Fibroblast of peridontal ligament (primary cell): ENCODE measurements at regions not wholly inside any gene's neighbourhood (a gene's known extent, or its start where the extent isn't known, plus 50 kb on each side); places are given as distances from the start of the nearest gene placed in this dataset.

Experiments
- DNase-seq: peaks from one replicate; pipeline ENCODE4 v3.0.0-alpha.2; 2010; ENCODE audit errors: extremely low read depth

DNA sequence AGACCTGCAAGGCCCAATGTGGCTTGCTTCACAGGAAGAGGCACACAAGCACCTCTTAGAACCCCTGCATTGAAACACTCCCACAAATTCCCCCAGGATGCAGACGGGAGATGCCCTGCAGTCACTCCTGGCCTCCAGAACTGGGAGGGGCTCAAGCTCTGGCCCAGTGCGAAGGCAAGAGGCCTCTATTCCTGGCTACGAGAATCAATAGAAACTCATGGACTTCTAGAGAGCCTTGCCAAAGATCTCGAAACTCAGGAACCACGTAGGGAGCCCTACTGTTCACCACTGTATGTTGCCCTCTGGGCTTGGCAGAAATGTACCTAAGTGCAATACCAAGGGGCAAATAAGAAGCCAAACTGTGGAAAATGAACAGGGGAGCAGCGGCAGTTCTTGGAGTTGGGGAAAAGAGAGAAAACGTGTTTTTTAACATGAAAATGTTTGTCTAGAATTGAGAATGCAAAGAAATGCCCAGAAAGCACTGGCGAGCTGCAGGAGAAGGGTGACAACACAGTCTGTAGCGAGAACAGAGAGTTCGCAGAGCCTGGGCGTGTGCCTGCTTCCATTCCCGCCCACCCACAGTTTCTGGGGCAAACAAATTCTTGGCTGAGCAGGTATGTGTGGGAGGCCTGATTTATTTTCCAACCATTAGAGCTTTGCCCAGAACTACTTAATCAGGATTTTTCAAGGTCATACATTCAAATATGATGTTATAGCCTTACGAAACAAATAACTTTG is 260.5 kb upstream of the KLF14 start:
- DNase-seq, result no peak

- peak; percentile 71 for DNase-seq
Observed at GRCh38 chr7:130995252-130996081, 261.5 kb upstream of the KLF14 start.

DNA sequence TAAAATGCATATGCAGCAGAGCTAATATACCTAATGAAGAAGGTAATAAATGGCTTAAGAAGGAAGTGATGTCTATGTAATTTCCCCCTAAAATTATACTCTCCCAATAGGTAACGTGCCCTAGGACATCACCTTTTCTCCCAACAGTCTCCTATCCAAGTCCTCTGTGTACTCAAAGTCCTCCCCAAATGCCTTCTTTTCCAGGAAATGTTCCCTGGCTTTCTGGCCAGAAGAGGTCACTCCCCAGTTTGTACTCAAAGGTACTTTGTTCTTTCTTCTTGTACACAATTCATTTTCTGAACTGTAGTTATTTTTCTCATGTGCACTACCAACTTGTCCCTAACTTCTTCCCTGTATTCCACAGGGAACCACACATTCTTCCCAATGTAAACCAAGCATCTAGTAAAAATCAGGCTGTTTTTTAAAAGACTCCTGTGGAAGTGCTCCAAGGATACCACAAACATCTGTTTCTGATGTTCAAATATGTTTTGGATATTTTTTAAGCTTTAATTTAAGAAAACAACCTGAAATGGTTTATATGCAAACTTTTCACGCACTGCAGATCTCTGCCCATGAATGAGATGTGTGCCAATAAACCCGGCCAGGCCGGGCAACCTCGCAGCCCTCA is 262.3 kb upstream of the KLF14 start:
- peak; percentile 80 for DNase-seq

- peak; percentile 30 for DNase-seq
Observed at GRCh38 chr7:130996833-130997231, 262.8 kb upstream of the KLF14 start.

DNA sequence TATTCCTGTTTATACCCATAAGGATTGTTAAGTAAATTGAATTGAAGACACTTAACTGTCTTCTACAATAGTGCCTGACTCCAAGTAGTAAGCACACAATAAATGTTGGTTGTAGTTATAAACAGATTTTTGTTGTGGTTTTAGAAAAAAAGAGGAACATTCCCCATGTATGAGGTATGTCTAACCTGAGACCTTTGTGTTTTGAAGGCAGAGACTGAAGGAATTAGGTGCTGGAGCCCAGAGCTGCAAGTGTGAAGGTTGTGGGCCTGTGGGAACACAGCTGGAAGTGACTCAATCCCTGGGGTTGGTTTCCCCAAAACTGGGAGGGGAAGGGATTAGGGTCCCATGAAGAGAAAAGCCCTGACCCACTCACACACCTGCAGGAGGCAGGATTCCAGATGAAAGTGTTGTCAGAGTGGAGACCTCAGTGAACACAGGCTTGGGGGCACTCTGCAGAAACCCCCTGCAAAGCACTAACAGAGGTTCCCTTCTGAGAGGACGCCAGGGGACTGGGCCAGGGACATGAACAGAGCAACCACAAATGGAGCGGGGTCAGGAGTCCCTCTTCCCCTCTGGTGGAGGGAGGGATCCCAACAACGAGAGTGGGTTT is 265.1 kb upstream of the KLF14 start:
- peak; percentile 17 for DNase-seq

DNA sequence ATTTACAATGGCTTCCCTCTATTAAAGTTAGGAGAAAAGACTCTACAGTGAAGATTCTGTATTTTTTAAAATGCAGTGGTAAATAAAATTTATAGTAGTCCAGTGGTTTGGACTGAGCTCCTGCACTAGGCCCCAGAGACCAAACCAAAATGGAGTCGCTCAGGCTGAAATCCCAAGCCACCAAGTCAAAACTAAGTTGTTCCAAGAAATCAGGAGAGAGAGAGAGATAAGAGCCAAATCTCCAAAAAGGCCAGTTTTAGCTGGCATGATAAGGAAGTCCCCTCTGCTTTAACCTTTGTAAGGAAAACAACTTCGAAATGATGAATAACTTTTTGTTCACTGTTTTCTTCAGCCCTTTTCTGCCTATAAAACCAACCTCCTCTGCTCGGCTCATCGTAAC is 265.9 kb upstream of the KLF14 start:
- DNase-seq, result no peak

DNA sequence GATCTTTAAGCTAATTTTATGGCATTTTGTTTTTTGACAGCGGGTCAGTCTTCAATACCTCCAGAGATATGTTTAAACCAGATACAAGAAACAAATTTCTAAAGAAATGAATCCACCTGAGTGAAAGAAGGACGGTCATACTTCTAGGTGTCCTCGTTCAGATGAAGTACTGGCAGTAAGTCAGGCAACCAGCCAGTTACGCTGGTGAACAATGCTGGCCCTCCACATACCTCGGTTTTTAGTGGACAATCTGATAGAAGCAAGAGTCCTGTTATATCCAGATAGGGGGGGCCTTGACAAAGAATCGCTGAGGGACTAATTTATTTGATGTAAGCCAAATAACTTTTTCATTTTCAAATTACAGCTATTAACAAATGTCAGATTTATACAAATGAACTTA is 266.4 kb upstream of the KLF14 start:
- no peak for DNase-seq

GRCh38 chr7:131000873-131001272 is 266.9 kb upstream of the KLF14 start:
- DNase-seq, result no peak

DNA sequence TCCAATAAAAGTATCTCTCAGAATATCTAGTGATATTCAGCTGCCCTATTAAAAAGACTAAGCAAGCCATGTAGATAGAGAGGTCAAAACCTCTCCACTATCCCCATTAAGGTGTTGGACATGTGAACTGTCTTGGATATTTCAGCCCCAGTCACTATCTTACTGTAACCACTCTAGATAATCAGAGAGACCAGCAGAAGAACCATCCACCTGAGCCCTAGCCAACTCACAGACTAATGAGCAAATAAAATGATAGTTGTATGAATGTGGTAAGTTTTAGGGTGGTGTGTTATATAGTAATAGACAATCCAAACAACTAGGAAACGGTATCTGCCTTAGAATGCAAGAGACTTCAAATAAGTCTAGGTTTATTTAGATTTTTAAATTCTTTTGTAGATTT is 268.6 kb upstream of the KLF14 start:
- DNase-seq, result no peak

DNA sequence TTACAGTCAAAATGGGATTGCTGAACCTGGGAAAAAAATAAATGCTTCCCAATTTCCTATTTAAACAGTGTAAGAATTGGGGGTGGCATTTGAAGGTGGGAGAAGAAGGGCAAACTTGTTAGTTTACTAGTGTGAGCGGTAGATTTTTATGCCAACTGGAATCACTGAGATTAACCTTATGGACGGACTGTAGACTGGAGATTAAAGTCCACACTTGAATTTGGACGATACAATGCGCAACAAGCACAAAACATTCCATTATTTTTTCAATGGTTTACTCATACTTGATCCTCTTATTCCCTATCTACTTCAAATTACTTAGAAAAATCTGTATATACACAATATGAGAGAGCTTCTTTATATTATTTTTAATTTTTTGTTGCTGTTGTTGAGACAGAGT is 269.6 kb upstream of the KLF14 start:
- DNase-seq, result no peak

- DNase-seq, result no peak
Observed at GRCh38 chr7:131004371-131004770, 270.4 kb upstream of the KLF14 start.

- peak; percentile 83 for DNase-seq
Observed at GRCh38 chr7:131007439-131008330, 273.7 kb upstream of the KLF14 start.

DNA sequence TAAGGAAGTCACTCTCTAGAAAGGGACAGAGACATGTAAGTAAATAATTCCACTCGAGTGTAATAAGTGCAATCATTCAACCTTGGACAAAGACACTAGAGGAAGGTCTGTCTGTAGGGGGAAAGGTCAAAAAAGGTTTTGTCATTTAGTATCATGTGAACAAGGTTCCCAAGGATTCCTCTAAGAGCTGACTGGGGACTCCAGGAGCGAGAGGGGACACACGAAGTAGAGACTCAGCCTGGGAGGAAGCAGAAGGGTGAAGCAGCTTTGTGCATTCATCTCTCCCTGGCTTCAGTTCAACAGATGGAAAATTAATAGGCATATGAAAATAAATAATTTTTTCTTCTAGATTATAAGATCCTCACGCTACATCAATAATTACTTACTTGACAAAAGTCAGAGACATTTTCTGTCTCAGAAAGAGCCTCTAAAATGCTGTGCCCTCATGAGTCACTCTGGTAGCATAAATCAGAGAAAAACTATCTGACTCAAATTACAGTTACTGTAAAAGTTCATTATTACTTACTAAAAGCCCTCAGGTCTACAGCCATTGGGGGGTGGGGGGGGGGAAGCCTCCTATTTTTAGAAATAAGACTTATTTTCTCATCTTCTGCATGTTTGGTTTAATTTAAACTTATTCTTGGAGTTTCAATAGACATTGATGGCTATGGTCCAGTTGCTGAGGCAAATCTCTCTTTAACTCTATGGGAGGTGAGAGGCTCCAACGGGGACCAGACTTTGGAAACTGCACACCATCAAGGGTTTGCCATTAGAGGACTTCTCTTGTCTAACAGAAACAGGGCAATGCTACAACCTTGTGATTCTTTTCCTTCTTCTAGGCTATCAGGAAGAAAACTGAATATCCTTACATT is 275.1 kb upstream of the KLF14 start:
- DNase-seq, result peak; percentile 65

DNA sequence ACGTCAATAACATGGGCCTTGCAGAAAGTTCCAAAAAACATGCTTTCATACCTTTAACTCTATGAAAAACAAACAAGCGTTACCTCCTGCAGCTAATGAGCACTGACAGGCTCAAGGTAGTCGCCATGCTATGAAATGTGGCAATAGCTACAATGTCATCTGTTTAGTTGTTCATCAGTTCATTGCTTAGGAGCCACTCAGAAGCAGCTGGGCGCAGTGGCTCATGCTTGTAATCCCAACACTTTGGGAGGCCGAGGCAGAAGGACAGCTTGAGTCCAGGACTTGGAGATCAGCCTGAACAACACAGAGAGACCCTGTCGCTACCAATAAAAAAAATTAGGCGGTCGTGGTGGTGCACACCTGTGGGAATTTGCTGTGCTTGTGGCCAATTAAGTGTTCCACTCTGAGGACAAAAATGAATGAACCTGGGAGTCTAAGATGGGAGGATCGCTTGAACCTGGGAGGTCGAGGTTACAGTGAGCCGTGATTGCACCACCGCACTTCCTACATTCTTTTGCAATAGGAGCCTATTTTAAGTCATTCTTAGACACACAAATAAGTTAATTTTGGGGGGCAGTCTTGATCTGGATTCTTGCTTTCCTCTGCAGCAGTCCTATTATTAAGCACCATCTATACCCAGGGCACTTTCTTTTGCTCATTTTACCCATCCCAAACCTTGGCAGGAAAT is 276.2 kb upstream of the KLF14 start:
- no peak for DNase-seq

DNA sequence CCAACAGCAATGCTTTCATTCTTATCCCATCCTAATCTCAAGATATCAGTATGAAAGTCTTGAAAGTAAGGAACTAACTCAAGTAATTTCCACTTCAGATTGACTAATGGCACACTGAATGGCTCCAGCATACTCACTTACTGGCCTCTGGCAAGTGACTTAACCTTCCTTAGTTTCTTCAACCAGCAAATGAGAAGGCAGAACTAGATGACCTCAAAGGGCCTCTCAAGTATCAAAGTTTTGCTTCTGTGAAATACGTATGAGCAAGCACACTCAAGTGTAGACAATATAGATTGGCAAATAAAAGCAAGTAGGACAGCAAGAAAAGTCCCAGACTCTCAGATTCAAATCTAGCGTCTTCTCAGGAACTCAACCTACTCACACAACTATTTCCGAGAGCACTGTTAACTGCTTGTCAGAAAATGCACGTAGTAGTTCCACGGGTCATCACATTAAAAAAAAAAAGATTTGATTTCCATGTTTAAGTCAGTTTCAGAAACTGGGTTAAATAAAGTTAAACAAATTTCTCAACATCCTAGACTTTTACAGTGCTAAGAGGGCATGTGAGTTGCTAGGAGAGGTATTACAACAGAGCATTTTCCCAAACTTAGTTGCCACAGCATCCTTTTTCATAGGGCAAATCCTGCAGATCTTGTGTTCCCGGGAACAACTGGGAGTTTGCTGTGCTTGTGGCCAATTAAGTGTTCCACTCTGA is 276.9 kb upstream of the KLF14 start:
- peak; percentile 84 for DNase-seq

DNA sequence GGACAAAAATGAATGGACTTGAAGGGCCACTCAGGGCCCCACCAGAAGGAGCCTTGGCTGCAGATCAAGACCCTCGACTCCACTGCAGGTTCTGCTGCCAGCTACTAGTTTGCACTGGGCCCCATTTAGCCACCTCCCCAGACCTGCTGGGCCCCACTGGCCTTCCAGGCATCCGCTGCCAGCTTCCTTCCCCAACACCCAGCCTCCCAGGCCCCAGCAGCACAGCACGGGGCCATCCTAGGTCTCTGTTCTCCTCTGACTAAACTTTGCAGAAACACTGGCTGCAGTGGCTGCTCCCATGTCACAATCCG is 277.4 kb upstream of the KLF14 start:
- DNase-seq, result no peak

DNA sequence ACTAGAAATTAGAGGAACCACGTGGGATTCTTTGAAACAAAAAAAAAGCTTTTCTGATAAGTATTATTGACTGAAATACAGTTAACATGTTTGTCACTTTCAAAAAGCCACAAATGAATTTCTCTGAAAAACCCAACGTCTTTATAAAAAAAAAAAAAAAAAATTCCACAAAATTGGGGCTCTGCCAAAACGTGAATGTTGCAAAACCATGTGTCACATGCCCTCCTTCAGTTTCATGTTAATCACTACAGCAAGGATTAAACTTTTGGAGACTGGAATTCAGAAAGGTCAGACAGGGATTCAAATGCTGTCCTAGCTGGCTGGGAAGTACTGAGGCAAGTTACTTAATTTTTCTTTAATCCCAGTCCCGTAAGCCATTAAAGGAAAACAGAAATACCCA is 278.0 kb upstream of the KLF14 start:
- peak; percentile 93 for DNase-seq

DNA sequence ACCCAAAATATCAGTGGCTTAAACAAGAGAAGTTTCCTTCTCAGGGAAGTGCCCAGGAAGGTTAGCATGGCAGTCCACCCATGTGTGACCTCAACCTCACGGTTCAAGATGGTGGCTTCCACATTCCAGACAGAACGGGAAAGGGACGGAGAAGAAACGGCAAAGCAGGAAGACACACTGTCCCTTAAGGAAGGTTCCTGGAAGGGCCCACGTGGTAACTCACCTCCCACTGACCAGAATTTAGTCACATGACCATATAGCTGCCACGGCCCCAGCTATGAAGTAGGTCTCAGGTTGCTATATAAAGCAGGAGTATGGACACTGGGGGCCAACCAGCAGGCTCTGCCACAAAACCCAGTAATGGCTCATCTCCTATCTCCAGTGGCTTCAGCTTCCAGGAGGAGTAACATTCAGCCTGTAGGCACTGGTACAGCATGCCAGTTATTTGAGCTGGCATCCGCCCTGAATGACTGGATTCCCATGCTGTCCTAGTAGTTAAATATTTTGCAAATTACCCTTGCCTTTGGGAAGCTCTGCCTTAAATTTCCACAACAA is 278.5 kb upstream of the KLF14 start:
- DNase-seq, result peak; percentile 62

DNA sequence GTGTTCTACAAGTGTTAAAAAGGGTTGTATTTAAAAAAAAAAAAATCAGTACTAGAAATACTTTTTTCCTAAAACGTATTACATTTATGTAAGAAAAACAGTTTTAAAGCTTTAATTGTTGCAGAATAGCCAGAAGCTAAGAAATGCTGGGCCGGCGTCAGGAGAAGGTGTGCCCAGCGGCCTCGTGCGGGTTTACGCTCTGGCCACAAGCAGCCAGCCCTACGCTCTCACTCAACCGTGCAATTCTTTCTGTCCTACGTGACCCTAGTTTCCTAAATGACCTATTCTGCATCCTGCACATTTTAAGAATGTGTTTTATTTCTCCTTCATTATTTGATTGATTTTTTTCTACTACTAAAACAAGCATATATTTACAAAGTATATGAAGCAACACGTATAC is 279.7 kb upstream of the KLF14 start:
- DNase-seq, result no peak
